Mesothelial cell of epicardium (in vitro differentiated cells): ENCODE measurements at regions not wholly inside any gene's neighbourhood (a gene's known extent, or its start where the extent isn't known, plus 50 kb on each side); places are given as distances from the start of the nearest gene placed in this dataset.
A peak's percentile ranks its signal among the peaks of the same experiment; 100 is the strongest.

Experiments used
- DNase-seq, 2 experiments: peaks; one replicate each; pipeline ENCODE4 v3.0.0; 2021; ENCODE audit warnings: low spot score in 2 of 2; ENCODE audit not compliant: unreplicated experiment in 2 of 2
- H3K27ac Mint-ChIP-seq: 2 replicates; pipeline ENCODE4 v1.8.0; 2021; ENCODE audit warnings: mixed read lengths
- H3K27me3 Mint-ChIP-seq: 2 replicates; pipeline ENCODE4 v1.8.0; 2021; ENCODE audit warnings: low read depth, mixed read lengths
- H3K36me3 Mint-ChIP-seq: 2 replicates; pipeline ENCODE4 v1.8.0; 2021; ENCODE audit warnings: mixed read lengths
- H3K4me1 Mint-ChIP-seq: 2 replicates; pipeline ENCODE4 v1.8.0; 2021; ENCODE audit warnings: mixed read lengths
- H3K4me3 Mint-ChIP-seq: 2 replicates; pipeline ENCODE4 v1.8.0; 2021; ENCODE audit warnings: mild to moderate bottlenecking, moderate library complexity, mixed read lengths
- H3K9me3 Mint-ChIP-seq: 2 replicates; pipeline ENCODE4 v1.8.0; 2021; ENCODE audit warnings: mixed read lengths
- TF ChIP-seq, protein P1 (sequence below): fragments of 200-600 bp; sonication (generic); IDR thresholded peaks from one replicate; pipeline ENCODE4 v1.5.0; 2021; ENCODE audit warnings: antibody characterized with exemption; ENCODE audit not compliant: unreplicated experiment

DNA sequence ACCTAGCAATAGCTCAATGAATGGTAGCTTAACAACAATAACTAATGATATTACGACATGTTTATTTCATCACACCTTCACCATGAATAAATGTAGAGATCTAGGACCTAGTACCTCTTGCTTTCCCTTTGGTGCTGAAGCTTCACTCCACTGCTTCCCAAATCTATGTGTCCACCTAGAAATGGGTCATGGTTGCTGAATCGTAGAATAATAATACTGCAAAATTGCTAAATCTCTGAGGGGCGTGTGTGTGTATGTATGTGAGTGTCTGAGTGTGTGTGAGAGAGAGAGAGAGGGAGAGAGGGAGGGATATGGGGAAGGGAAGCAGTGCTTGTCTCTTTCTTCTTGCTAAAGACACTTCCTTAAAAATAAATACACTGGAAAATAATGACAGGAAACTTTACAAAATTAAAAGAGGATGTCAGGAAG lies 109.3 kb upstream of the BMP2K start:
- Mint-ChIP-seq H3K9me3 (no peaks in the 10 kb centered on the region), H3K4me3 (no peak overlapping the region), H3K36me3 (no peaks in the 10 kb centered on the region), H3K27me3 (no peaks in the 10 kb centered on the region), H3K4me1 (peaks cover 5% of the 10 kb centered on the region), H3K27ac (no peak overlapping the region)
- TF ChIP-seq, protein P1, sequence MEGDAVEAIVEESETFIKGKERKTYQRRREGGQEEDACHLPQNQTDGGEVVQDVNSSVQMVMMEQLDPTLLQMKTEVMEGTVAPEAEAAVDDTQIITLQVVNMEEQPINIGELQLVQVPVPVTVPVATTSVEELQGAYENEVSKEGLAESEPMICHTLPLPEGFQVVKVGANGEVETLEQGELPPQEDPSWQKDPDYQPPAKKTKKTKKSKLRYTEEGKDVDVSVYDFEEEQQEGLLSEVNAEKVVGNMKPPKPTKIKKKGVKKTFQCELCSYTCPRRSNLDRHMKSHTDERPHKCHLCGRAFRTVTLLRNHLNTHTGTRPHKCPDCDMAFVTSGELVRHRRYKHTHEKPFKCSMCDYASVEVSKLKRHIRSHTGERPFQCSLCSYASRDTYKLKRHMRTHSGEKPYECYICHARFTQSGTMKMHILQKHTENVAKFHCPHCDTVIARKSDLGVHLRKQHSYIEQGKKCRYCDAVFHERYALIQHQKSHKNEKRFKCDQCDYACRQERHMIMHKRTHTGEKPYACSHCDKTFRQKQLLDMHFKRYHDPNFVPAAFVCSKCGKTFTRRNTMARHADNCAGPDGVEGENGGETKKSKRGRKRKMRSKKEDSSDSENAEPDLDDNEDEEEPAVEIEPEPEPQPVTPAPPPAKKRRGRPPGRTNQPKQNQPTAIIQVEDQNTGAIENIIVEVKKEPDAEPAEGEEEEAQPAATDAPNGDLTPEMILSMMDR: no peak
- DNase-seq: no peak

- Mint-ChIP-seq H3K27me3 (no peaks in the 10 kb centered on the region), H3K4me3 (no peak overlapping the region), H3K4me1 (peaks cover 5% of the 10 kb centered on the region), H3K27ac (no peak overlapping the region), H3K9me3 (no peaks in the 10 kb centered on the region), H3K36me3 (no peaks in the 10 kb centered on the region)
- TF ChIP-seq, protein P1: no peak
- DNase-seq: no peak
These were observed 108.8 kb upstream of the BMP2K start for GRCh38 chr4:78667325-78667724.

GRCh38 chr4:78667764-78668163 lies 108.4 kb upstream of the BMP2K start:
- no peak overlapping the region for H3K4me3 Mint-ChIP-seq
- no peak for DNase-seq
- H3K36me3 Mint-ChIP-seq: no peaks in the 10 kb centered on the region
- no peaks in the 10 kb centered on the region for H3K9me3 Mint-ChIP-seq
- TF ChIP-seq, protein P1: no peak
- H3K4me1 Mint-ChIP-seq: peaks cover 5% of the 10 kb centered on the region
- no peak overlapping the region for H3K27ac Mint-ChIP-seq
- H3K27me3 Mint-ChIP-seq: no peaks in the 10 kb centered on the region

DNA sequence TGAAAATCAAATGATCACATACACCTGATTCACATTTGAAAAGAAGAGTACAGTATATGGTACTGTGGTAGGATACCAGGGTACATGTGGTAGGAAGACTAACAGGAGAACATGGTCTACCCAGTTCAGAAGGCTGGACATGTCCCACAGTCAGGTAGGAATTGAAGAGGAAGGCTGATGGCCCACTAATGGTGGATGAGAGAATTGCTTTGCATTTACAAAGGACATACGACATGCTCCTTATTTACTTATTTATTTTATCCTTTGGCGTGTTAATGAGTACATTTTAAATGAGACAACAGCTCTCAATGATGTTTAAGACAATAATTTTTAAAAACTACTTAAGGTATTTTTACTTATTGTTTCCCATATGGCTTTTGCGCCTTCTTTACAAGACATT lies 106.7 kb upstream of the BMP2K start:
- TF ChIP-seq, protein P1: peak; percentile 15
- Mint-ChIP-seq H3K27me3 (no peaks in the 10 kb centered on the region), H3K4me3 (no peak overlapping the region), H3K4me1 (peaks cover 5% of the 10 kb centered on the region), H3K9me3 (no peaks in the 10 kb centered on the region), H3K36me3 (no peaks in the 10 kb centered on the region), H3K27ac (no peak overlapping the region)
- DNase-seq: no peak

DNA sequence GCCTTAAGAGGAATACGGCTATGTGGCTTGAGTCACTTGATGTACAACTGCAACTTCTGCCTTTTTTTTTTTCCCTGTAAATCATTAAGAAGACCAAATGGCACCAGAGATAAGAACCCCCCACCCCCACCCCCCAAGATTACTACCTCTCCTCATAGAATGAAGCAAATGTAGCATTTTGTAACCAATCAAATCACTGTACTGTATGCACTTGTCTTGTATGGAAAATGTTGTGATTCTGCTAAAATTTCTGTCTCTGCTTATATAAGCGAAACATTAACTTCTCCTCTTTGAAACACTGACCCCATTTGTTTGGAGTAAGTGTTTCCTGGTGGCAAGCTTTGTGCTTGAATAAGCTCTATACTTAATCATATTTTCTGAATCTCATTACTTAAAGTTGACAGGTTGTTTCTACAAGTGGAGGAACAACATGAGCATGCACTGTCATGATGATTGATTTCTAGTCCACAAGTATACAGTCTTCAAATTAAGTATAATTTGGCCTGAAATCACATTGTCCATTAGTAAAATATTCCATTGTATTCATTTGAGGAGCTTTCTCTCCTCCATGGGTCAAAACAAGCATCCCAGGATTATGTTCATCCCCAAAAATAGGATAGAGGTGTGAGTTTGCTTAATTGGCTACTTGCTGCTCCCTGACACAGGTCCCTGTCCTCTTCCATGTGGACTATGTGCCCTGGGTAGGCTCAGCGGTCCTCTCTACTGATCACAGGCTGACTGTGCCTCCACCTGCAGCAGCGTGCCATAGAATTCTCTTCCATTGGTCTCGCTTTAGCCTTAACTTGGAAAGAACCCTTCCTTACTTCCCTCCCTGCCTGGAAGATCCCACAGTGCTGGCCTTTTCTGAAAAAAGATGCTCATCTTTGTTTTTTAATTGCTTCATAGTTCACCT lies 104.0 kb upstream of the BMP2K start:
- Mint-ChIP-seq H3K4me1 (peaks cover 3% of the 10 kb centered on the region), H3K4me3 (no peak overlapping the region), H3K9me3 (peaks cover 8% of the 10 kb centered on the region), H3K27ac (no peak overlapping the region), H3K27me3 (no peaks in the 10 kb centered on the region), H3K36me3 (no peaks in the 10 kb centered on the region)
- TF ChIP-seq, protein P1: no peak
- no peak for DNase-seq
